NT2/D1 (cell line): ENCODE measurements at regions not wholly inside any gene's neighbourhood (a gene's known extent, or its start where the extent isn't known, plus 50 kb on each side); places are given as distances from the start of the nearest gene placed in this dataset.

Experiments used
- SUZ12 ChIP-seq: IDR thresholded peaks from 2 replicates; pipeline ENCODE4 v1.6.1; 2011; ENCODE audit not compliant: insufficient read length, insufficient read depth; ENCODE audit errors: extremely low read depth
- YY1 ChIP-seq: IDR thresholded peaks from 2 replicates; pipeline ENCODE4 v1.6.1; 2011; ENCODE audit not compliant: insufficient read length, insufficient read depth
- ZNF274 ChIP-seq: IDR thresholded peaks from 2 replicates; pipeline ENCODE4 v1.6.1; 2011; ENCODE audit warnings: mild to moderate bottlenecking, low read depth, low read length

GRCh38 chr4:188455062-188455752 is 316.0 kb downstream of the TRIML1 start:
- no peak for TF ChIP-seq YY1
- TF ChIP-seq SUZ12: no peak
- TF ChIP-seq ZNF274: no peak
